ENCODE measurements at regions not wholly inside any gene's neighbourhood (a gene's known extent, or its start where the extent isn't known, plus 50 kb on each side); places are given as distances from the start of the nearest gene placed in this dataset.

- no peak for DNase-seq (ENCODE audit: low read depth in 3 of 3)
Observed at GRCh38 chr22:44555597-44555996, 57.6 kb upstream of the RTL6 start.

- DNase-seq (ENCODE audit: low read depth in 3 of 3): no peak
Observed at GRCh38 chr22:44555046-44555445, 57.0 kb upstream of the RTL6 start.

GRCh38 chr22:44554411-44554810, 56.4 kb upstream of the RTL6 start:
- no peak for DNase-seq (ENCODE audit: low read depth in 3 of 3)

GRCh38 chr22:44550711-44551491, 52.9 kb upstream of the RTL6 start:
- peak in 1 of 3 donors; percentile 18 for DNase-seq (ENCODE audit: low read depth in 3 of 3)

- no peak for DNase-seq (ENCODE audit: low read depth in 3 of 3)
Observed at GRCh38 chr22:44549701-44550100, 51.7 kb upstream of the RTL6 start.

DNA sequence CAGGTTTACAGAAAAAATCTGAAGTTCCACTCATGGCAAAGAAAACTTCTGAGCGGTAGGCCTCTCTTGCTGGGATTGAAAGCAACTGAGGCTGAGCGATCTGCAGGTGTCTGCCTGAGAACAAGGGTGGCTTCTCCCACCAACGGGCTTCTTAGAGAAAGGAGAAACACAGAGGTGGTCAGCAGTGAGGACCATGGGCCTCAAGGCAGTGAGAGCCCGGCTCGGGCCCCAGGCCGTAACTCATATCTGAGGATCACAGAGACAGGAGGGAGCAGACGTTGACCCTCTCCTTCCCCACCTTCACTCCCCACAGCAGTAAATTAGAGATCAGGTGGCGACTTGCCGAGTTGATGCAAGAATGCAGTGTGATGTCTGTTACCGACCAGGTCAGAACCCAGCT, 50.9 kb upstream of the RTL6 start:
- no peak for DNase-seq (ENCODE audit: low read depth in 3 of 3)

All from stimulated activated CD4-positive, alpha-beta T cell treated with anti-CD3 and anti-CD28 coated beads, TNF-alpha, amount 100 ng/mL, for 48 hours (primary cell).